ENCODE measurements at regions not wholly inside any gene's neighbourhood (a gene's known extent, or its start where the extent isn't known, plus 50 kb on each side); places are given as distances from the start of the nearest gene placed in this dataset.

DNA sequence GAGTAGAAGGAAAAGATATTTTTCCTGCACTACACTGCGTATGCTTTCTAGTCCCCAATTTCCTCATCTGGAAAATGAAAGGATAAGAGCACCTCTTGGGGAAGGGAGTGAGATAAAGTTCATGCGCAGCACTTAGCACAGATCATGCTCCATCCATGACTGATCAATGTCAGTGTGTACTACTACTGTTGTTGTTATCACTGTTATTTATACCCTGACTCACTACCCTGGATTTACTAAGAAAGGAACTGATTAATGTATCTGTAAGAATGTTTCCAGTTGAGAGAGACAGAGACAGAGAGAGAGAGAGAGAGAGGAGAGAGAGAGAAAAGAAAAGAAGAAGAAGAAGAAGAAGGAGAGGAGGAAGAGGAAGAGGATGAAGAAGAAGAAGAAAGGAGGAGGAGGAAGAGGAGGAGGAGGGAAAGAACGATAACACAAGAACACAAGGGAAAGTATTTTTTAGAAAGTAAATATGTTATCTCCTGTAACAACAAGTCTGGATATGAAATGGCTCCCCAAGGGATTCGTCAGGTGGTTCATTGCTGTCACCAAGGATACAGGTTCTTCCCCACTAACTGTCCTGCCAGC, 212.2 kb upstream of the PROK2 start:
- Histone ChIP-seq H3F3A (replicated peaks; ENCODE audit: insufficient read depth) (no peaks in the 10 kb centered on the region), H3K4me2 (no peak overlapping the region), H2AFZ (ENCODE audit: low read depth) (no peak overlapping the region), H3K9ac (no peak overlapping the region), H3K27me3 (ENCODE audit: insufficient read depth) (no peaks in the 10 kb centered on the region; the same call in 1 of the 2 replicates), H3K9me2 (no peaks in the 10 kb centered on the region), H3K79me2 (ENCODE audit: insufficient read depth) (no peaks in the 10 kb centered on the region), H3K27ac (ENCODE audit: low read depth in 2 of 2, low read length in 1 of 2) (no peak overlapping the region), H3K4me3 (ENCODE audit: low read depth in 2 of 2, low read length in 1 of 2) (no peak overlapping the region), H4K20me1 (ENCODE audit: insufficient read depth) (no peaks in the 10 kb centered on the region), H3K9me3 (no peaks in the 10 kb centered on the region), H3K4me1 (ENCODE audit: control insufficient read depth in 1 of 2, insufficient read depth in 2 of 2, low read depth in 1 of 2, low read length in 1 of 2) (no peaks in the 10 kb centered on the region), H3K36me3 (replicated peaks in 1 of 2; ENCODE audit: control insufficient read depth in 1 of 2, insufficient read depth in 2 of 2, low read length in 1 of 2) (no peaks in the 10 kb centered on the region)
- DNase-seq, result no peak
- 52% methylated on average over 4 of the region's 4 CpGs for WGBS (ENCODE audit: low lambda C conversion rate)
- ChIA-PET POLR2A (no interaction called here), CTCF (interaction anchor here (1.2 kb wide), 1 partner anchor 16 kb away, joined by 3 read pairs; no protein-coding TSS in a partner anchor)
- TF ChIP-seq EZH2phosphoT487 (IDR thresholded peaks at IDR 0.05; ENCODE audit: borderline replicate concordance, low read depth) (no peak), GABPA (IDR thresholded peaks at IDR 0.05; ENCODE audit: low read depth) (no peak), TCF12 (IDR thresholded peaks at IDR 0.05) (no peak), REST (IDR thresholded peaks at IDR 0.05; ENCODE audit: low read depth, low read length) (no peak), EP300 (IDR thresholded peaks at IDR 0.05; ENCODE audit: borderline replicate concordance in 1 of 2, low read depth in 1 of 2, low read length in 1 of 2) (no peak), JUND (IDR thresholded peaks at IDR 0.05) (no peak)
- TF ChIP-seq, protein P1, sequence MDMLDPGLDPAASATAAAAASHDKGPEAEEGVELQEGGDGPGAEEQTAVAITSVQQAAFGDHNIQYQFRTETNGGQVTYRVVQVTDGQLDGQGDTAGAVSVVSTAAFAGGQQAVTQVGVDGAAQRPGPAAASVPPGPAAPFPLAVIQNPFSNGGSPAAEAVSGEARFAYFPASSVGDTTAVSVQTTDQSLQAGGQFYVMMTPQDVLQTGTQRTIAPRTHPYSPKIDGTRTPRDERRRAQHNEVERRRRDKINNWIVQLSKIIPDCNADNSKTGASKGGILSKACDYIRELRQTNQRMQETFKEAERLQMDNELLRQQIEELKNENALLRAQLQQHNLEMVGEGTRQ (IDR thresholded peaks at IDR 0.05; ENCODE audit: borderline replicate concordance, low read depth, low read length), result no peak

GRCh38 chr3:71994906-71995305, 210.0 kb upstream of the PROK2 start:
- no peak for TF ChIP-seq CHD2 (IDR thresholded peaks at IDR 0.05; ENCODE audit: low read length, partially characterized antibody)
- no peak for TF ChIP-seq NRF1 (IDR thresholded peaks at IDR 0.05; ENCODE audit: low read depth, low read length)
- no peak for TF ChIP-seq GABPA (IDR thresholded peaks at IDR 0.05; ENCODE audit: low read depth)
- DNase-seq, result no peak
- Histone ChIP-seq H3K9me3 (no peaks in the 10 kb centered on the region), H3K4me1 (ENCODE audit: control insufficient read depth in 1 of 2, insufficient read depth in 2 of 2, low read depth in 1 of 2, low read length in 1 of 2) (no peaks in the 10 kb centered on the region), H4K20me1 (ENCODE audit: insufficient read depth) (no peaks in the 10 kb centered on the region), H3K36me3 (replicated peaks in 1 of 2; ENCODE audit: control insufficient read depth in 1 of 2, insufficient read depth in 2 of 2, low read length in 1 of 2) (no peaks in the 10 kb centered on the region), H3K4me2 (no peak overlapping the region), H3K9me2 (no peaks in the 10 kb centered on the region), H2AFZ (ENCODE audit: low read depth) (no peak overlapping the region), H3K27ac (ENCODE audit: low read depth in 2 of 2, low read length in 1 of 2) (no peak overlapping the region), H3K79me2 (ENCODE audit: insufficient read depth) (no peaks in the 10 kb centered on the region), H3K9ac (no peak overlapping the region), H3F3A (replicated peaks; ENCODE audit: insufficient read depth) (no peaks in the 10 kb centered on the region), H3K27me3 (ENCODE audit: insufficient read depth) (no peaks in the 10 kb centered on the region; the same call in 1 of the 2 replicates), H3K4me3 (ENCODE audit: low read depth in 2 of 2, low read length in 1 of 2) (no peak overlapping the region)
- WGBS (ENCODE audit: low lambda C conversion rate), result 42% methylated on average over 3 of the region's 3 CpGs
- POLR2A ChIA-PET, result no interaction called here
- CTCF ChIA-PET, result no interaction called here
